Suprapubic skin (tissue), 4 donors: ENCODE measurements at regions not wholly inside any gene's neighbourhood (a gene's known extent, or its start where the extent isn't known, plus 50 kb on each side); places are given as distances from the start of the nearest gene placed in this dataset.

Source experiments
- EP300 ChIP-seq: sonication (generic); formaldehyde crosslinking; IDR thresholded peaks from one replicate; pipeline ENCODE4 v1.6.1; 2017; ENCODE audit warnings: antibody characterized with exemption
- POLR2A ChIP-seq, 2 donors: fragments of 450-650 bp; IDR thresholded peaks; one replicate each; pipeline ENCODE4 v1.6.1; 2017; ENCODE audit warnings: antibody characterized with exemption in 2 of 2, mild to moderate bottlenecking in 2 of 2, moderate library complexity in 2 of 2
- POLR2AphosphoS5 ChIP-seq, 3 donors: sonication (generic); formaldehyde crosslinking; IDR thresholded peaks; one replicate each; pipeline ENCODE4 v1.6.1; 2017; ENCODE audit warnings: antibody characterized with exemption in 3 of 3
- TF ChIP-seq, protein P1 (sequence below), 2 donors: fragments of 200-600 bp in 1 of 2; fragments of 450-650 bp in 1 of 2; sonication (generic) in 1 of 2; IDR thresholded peaks; one replicate each; pipeline ENCODE4 v1.5.1; 2016 to 2019; ENCODE audit warnings: antibody characterized with exemption in 2 of 2, mild to moderate bottlenecking in 1 of 2, moderate library complexity in 1 of 2

DNA sequence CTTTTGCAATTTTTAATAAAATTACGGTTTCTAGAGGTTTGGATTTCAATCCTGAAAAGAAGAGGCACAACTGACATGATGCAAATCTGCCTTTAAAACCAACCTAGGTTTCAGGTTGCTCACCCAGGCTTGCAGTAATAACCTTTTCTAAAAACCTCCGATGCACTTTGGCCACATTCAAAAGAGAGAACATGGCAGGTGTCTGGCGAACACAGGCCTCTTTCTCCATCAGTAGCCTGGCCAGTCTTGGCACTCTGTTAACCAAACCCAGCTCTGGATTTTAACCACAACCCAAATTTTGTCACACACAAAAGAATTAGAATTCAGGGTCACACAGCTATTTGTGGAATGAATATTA is 55.8 kb upstream of the MAFB start:
- TF ChIP-seq, protein P1, sequence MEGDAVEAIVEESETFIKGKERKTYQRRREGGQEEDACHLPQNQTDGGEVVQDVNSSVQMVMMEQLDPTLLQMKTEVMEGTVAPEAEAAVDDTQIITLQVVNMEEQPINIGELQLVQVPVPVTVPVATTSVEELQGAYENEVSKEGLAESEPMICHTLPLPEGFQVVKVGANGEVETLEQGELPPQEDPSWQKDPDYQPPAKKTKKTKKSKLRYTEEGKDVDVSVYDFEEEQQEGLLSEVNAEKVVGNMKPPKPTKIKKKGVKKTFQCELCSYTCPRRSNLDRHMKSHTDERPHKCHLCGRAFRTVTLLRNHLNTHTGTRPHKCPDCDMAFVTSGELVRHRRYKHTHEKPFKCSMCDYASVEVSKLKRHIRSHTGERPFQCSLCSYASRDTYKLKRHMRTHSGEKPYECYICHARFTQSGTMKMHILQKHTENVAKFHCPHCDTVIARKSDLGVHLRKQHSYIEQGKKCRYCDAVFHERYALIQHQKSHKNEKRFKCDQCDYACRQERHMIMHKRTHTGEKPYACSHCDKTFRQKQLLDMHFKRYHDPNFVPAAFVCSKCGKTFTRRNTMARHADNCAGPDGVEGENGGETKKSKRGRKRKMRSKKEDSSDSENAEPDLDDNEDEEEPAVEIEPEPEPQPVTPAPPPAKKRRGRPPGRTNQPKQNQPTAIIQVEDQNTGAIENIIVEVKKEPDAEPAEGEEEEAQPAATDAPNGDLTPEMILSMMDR (IDR thresholded peaks at IDR 0.05), result no peak
- no peak for TF ChIP-seq POLR2AphosphoS5 (IDR thresholded peaks at IDR 0.05)
- no peak for TF ChIP-seq POLR2A (IDR thresholded peaks at IDR 0.05)
- no peak for TF ChIP-seq EP300
